Daoy (cell line): ENCODE measurements at regions not wholly inside any gene's neighbourhood (a gene's known extent, or its start where the extent isn't known, plus 50 kb on each side); places are given as distances from the start of the nearest gene placed in this dataset.

Experiments used
- DNase-seq: peaks from one replicate; pipeline ENCODE4 v3.0.0-alpha.2; 2015; ENCODE audit warnings: low read depth

DNA sequence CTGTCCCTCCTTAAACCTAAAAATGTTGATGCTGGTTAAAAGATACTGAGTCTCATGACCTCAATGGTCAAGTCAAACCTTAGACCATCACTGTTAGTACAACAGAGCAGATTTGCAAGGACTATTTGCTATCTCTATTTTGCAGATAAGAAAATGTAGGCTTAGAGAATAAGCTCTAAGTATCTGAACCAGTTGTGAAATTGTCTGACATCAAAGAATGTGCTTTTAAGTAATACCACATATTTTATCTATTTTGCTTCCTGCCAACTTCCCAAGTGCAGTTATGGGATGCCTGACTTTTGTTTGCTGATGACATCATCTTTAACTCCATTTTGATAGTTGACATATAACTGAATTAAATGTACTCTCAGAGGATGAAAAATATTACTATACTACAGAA is 83.6 kb upstream of the TMEM106B start:
- DNase-seq, result no peak

DNA sequence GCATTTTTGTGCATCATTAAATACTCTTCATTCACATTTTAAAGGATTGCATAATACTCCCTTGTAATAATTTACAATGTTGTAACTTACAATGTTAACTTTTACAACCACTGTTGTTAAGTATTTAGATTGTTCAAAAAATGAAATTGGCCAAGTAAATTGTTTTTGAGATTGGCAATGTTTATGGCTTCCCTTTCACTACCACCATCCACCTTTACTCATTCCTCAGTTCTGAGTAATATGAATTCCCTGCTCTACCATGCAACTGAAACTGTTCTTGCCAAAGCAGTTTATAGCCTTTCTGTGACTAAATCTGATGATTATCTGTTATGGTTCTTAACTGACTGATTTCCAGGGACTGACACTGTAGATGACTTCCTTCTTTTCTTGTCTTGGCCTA is 80.5 kb upstream of the TMEM106B start:
- DNase-seq, result peak; percentile 18

GRCh38 chr7:12131122-12131521 is 80.0 kb upstream of the TMEM106B start:
- no peak for DNase-seq

GRCh38 chr7:12133865-12134264 is 77.2 kb upstream of the TMEM106B start:
- no peak for DNase-seq

GRCh38 chr7:12136523-12136922 is 74.6 kb upstream of the TMEM106B start:
- DNase-seq, result no peak

- no peak for DNase-seq
Observed at GRCh38 chr7:12137283-12137682, 73.8 kb upstream of the TMEM106B start.

DNA sequence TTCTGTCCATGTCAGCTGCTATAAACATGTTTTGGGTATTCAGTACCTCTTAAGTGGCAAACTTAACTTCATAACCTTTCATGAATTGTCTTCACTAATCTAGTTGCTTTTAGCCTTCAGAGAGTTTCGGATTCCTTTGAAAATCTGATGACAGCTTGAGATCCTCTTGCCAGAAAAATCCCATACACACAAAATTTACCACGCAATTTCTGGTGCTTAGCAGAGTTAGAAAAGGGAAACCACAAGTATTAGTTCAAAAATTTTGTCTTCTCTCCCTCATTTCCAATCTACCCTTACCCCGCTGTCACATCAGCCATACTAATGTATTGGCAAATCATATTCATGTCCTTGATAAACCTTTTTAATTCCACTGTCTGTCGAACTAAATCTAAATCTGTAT is 72.7 kb upstream of the TMEM106B start:
- DNase-seq, result no peak

DNA sequence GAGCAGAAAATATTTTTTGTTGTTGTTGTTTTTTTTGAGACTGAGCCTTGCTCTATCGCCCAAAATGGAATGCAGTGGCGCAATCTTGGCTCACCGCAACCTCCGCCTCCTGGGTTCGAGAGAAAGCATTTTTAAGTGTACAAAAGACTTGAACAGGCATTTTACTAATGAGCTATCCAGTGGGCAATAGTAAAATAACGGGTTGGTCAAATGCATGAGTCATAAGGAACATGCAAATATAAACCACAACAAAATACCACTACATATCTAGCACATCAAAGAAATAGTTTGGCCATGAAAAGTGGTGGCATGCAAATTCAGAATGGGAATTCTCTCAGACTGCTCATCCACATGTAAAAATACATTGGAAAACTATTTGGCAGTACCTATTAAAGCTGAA is 71.7 kb upstream of the TMEM106B start:
- DNase-seq, result peak; percentile 63

- no peak for DNase-seq
Observed at GRCh38 chr7:12146813-12147212, 64.3 kb upstream of the TMEM106B start.

DNA sequence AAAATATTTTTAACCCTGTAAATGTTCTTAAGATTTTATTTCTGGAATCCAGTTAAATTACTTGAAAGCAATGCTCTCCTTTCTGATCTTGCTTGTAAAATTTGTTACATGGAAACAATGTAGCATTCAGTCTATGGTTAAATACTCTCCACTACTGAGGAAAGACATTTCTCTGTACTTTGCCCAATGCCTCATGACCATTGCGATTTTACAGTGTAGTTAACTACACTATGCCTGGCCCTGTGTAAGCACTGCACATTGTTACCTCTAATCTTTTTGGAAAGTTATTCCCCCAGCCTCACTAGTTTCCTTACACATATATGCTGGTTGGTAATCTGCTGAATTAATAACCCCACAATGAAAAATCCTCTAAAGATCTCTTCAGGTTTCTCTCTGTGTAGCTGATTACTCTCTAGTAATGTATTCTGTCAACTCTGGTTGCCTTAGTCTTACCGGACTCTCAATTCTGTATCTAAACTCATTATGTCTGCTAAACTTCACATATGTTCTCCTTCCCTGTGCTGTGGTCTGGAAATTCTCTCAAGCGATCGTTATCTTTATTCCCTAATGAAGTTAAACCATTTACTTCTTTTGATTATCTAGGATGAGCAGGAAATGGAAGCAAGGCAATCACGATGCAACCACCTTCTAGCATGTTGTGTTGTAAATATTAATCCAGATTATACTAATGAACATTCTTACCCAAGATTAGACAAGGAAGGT is 58.7 kb upstream of the TMEM106B start:
- DNase-seq, result no peak

GRCh38 chr7:12154119-12154518 is 57.0 kb upstream of the TMEM106B start:
- no peak for DNase-seq

DNA sequence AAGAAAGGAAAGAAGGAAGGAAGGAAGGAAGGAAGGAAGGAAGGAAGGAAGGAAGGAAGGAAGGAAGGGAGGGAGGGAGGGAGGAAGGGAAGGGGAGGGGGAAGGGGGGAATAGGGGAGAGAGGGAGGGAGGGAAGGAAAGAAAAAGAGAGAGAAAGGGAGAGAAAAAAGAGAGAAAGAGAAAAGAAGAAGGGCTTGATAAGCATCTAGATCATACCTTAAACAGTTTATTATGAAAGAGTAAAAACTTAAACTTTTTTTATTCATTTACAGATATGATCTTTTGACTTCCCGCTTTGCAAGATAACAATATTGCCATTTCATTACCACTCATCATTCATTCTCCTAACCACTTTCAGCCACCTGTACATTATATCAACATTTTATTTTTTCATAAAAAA is 53.6 kb upstream of the TMEM106B start:
- DNase-seq, result no peak

DNA sequence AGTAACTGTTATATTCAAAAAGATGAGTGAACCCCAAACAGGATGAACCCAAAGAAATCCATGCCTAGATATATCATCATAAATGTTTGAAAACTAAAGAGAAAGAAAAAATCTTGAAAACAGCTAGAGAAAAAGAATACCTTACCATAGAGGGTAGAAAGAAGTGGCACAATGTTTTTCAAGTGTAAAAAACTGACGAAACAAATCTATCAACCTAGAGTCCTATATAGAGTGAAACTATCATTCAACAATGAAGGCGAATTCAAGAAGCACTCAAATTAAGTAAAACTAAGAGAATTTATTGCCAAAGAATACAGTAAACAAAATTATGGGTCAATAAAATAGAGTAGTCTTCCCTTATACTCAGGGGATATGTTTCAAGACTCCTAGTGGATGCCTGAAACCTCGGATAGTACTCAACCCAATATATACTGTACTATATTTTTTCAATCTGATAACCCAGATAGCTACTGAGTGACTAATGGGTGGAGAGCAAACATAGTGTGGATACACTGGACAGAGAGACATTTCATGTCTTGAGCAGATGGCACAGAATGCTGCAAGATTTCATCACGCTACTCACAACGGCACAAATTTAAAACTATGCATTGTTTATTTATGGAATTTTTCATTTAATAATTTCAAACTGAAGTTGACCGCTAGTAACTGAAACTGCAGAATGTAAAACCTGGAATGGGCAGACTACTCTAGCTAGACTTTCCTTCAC is 52.6 kb upstream of the TMEM106B start:
- peak; percentile 31 for DNase-seq

DNA sequence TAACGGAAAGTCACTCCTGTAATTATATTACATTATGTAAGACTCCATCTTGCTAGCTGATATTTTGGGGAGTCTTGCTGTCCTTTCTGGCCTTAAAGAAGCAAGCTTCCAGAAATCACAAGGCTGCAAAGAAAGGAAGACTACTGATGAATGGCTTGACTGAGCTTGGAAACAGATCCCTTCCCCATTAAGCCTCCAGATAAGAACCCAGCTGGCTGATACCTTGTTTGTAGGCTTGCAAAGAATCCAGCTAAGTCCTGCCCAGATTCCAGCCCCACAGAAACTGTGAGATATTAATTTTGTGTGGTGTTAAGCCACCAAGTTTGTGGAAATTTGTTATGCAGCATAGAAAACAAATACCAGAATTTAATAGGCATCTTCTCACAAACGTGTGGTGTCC is 49.9 kb upstream of the TMEM106B start:
- no peak for DNase-seq
